ENCODE measurements at regions not wholly inside any gene's neighbourhood (a gene's known extent, or its start where the extent isn't known, plus 50 kb on each side); places are given as distances from the start of the nearest gene placed in this dataset.

DNA sequence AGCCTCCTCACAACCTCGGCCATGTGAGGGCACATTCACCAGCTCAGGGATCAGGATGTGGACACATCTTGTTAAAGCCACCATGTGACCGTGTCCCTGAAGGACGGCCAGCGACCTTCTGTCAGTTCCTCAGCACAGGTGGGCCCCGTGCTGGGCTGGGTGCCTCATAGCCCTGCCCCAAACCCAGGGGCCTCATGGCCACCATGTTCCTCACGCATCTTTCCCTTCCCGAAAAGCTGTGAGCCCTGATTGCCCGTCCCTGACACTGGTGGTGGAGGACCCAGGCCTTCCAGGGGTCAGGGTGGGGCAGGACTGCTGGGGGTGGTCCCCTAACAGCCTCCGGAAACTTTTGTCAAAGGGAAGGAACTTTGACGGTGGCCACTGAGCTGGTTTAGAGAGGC is 60.1 kb upstream of the ADRA2C start:
- Mint-ChIP-seq H3K36me3 (ENCODE audit: low read depth) (no peaks in the 10 kb centered on the region), H3K9me3 (no peaks in the 10 kb centered on the region), H3K4me1 (no peaks in the 10 kb centered on the region), H3K27ac (no peak overlapping the region), H3K4me3 (no peak overlapping the region), H3K27me3 (ENCODE audit: insufficient read depth) (peaks cover 2% of the 10 kb centered on the region)
- no peak for TF ChIP-seq CTCF (conservative IDR thresholded peaks at IDR 0.05)
- Histone ChIP-seq H3K4me1 (ENCODE audit: control insufficient read depth, insufficient read depth, low read length) (no peaks in the 10 kb centered on the region), H3K27me3 (ENCODE audit: control insufficient read depth, insufficient read depth, low read length, poor library complexity, severe bottlenecking) (no peaks in the 10 kb centered on the region), H3K9ac (ENCODE audit: extremely low read depth, low read length, poor library complexity, severe bottlenecking) (no peak overlapping the region), H3K4me3 (ENCODE audit: low read length) (no peak overlapping the region), H3K27ac (ENCODE audit: low read depth, low read length) (no peak overlapping the region), H3K9me3 (ENCODE audit: control insufficient read depth, low read length) (no peaks in the 10 kb centered on the region), H3K36me3 (ENCODE audit: control insufficient read depth, insufficient read depth, low read length) (no peaks in the 10 kb centered on the region)
- 89 to 90% methylated on average over 5 to 10 of the region's 10 CpGs for WGBS, 2 experiments (ENCODE audit: insufficient coverage in 1 of 2, insufficient read length in 1 of 2)
- no peak for DNase-seq

DNA sequence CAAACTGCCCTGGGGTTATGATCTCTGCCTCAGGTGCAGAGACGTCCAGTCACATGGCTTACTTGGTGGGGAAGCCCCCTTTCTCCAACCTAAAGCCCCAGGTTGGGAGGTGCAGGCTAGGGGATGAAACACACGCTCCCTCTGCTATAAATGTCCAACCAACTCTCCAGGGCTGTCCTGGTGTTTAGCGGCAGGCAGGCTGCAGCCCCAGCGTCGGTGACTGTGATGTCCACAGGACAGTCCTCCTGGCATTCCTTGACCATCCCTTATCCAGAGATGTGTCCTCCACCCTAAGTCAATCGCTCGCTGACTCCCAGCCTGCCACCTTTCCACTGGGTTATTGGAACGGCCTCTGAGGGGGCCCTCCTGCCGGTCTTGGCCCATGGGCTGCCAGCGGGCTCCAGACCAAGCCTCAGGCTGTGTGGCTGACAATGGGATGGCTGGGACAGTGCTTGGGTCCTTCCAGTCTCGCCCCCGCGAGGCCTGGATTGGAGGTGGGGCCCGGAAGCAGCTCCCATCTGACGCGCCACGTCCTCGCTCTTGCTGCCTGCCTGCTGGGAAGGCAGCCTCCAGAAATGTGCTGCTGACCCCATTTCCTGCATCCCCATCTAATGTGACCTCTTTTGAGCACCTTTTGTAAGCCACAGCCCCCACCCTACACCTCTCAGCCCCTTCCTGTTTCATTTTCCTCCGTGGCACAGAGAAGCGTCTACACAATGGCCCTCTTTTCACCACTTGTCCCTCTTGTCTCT is 60.8 kb upstream of the ADRA2C start:
- Histone ChIP-seq H3K4me1 (ENCODE audit: control insufficient read depth, insufficient read depth, low read length) (no peaks in the 10 kb centered on the region), H3K9me3 (ENCODE audit: control insufficient read depth, low read length) (no peaks in the 10 kb centered on the region), H3K27ac (ENCODE audit: low read depth, low read length) (no peak overlapping the region), H3K4me3 (ENCODE audit: low read length) (no peak overlapping the region), H3K36me3 (ENCODE audit: control insufficient read depth, insufficient read depth, low read length) (no peaks in the 10 kb centered on the region), H3K9ac (ENCODE audit: extremely low read depth, low read length, poor library complexity, severe bottlenecking) (no peak overlapping the region), H3K27me3 (ENCODE audit: control insufficient read depth, insufficient read depth, low read length, poor library complexity, severe bottlenecking) (no peaks in the 10 kb centered on the region)
- no peak for DNase-seq
- Mint-ChIP-seq H3K4me3 (no peak overlapping the region), H3K9me3 (no peaks in the 10 kb centered on the region), H3K27ac (no peak overlapping the region), H3K4me1 (no peaks in the 10 kb centered on the region), H3K36me3 (ENCODE audit: low read depth) (no peaks in the 10 kb centered on the region), H3K27me3 (ENCODE audit: insufficient read depth) (peaks cover 2% of the 10 kb centered on the region)
- WGBS, 2 experiments (ENCODE audit: insufficient coverage in 1 of 2, insufficient read length in 1 of 2) = 92 to 94% methylated on average over 11 to 20 of the region's 20 CpGs
- TF ChIP-seq CTCF (conservative IDR thresholded peaks at IDR 0.05) = no peak

DNA sequence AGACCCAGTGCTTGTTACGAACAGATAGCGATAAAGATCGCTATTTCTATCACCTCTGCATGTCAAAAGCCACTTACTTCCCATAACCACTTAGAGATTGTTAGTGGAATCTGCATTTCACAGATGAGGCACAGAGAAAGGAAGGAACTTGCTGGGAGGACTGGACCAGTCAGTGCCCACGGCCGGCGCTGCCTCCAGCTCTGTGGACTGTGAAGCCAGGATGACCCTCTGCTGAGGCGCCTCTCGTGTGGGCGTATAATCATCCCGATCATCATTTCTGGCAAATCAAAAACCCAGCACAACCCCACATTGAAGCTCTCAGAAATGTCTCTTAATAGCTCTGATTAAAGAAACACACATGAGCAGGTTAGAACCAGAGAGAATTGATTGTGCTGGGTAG is 61.5 kb upstream of the ADRA2C start:
- 90 to 100% methylated on average over 2 to 10 of the region's 10 CpGs for WGBS, 2 experiments (ENCODE audit: insufficient coverage in 1 of 2, insufficient read length in 1 of 2)
- Histone ChIP-seq H3K27me3 (ENCODE audit: control insufficient read depth, insufficient read depth, low read length, poor library complexity, severe bottlenecking) (no peaks in the 10 kb centered on the region), H3K9ac (ENCODE audit: extremely low read depth, low read length, poor library complexity, severe bottlenecking) (no peak overlapping the region), H3K27ac (ENCODE audit: low read depth, low read length) (no peak overlapping the region), H3K4me3 (ENCODE audit: low read length) (no peak overlapping the region), H3K4me1 (ENCODE audit: control insufficient read depth, insufficient read depth, low read length) (no peaks in the 10 kb centered on the region), H3K36me3 (ENCODE audit: control insufficient read depth, insufficient read depth, low read length) (no peaks in the 10 kb centered on the region), H3K9me3 (ENCODE audit: control insufficient read depth, low read length) (no peaks in the 10 kb centered on the region)
- Mint-ChIP-seq H3K4me1 (no peaks in the 10 kb centered on the region), H3K9me3 (no peaks in the 10 kb centered on the region), H3K27ac (no peak overlapping the region), H3K4me3 (no peak overlapping the region), H3K36me3 (ENCODE audit: low read depth) (no peaks in the 10 kb centered on the region), H3K27me3 (ENCODE audit: insufficient read depth) (peaks cover 2% of the 10 kb centered on the region)
- no peak for DNase-seq
- TF ChIP-seq CTCF (conservative IDR thresholded peaks at IDR 0.05) = no peak

Measured in endodermal cell (in vitro differentiated cells).